NCI-H2227 treated with DMSO at 0.1 percent for 48 hours (cell line): ENCODE measurements at regions not wholly inside any gene's neighbourhood (a gene's known extent, or its start where the extent isn't known, plus 50 kb on each side); places are given as distances from the start of the nearest gene placed in this dataset.
"Not testable (repeated sequence)": the region's sequence is repeated elsewhere in the genome, so short reads cannot be mapped to it uniquely, and the experiment has no call there.

Experiments
- DNase-seq: peaks from one replicate; lab custom pipeline; 2025; lab: John Stamatoyannopoulos, UW

DNA sequence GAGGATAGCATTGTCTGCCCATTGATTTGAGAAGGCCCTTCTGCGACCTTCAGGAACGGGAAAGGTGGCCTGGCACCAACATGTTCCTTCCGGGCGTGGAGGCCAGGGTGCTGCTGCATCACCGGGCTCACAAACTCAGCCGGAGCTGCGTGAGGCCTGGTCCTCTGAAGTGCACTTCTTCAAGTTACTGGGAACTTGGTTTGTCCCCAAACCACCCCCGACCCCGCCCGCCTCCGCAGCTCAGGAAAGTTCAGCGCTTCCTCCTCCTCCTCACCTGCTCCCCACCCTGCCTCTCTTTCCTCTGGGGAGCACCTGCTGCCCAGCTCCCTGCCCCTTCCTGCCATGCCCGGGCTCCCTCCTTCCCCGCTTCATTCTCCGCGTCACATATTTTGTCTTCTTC lies 116.0 kb upstream of the LRPAP1 start:
- no peak for DNase-seq

DNA sequence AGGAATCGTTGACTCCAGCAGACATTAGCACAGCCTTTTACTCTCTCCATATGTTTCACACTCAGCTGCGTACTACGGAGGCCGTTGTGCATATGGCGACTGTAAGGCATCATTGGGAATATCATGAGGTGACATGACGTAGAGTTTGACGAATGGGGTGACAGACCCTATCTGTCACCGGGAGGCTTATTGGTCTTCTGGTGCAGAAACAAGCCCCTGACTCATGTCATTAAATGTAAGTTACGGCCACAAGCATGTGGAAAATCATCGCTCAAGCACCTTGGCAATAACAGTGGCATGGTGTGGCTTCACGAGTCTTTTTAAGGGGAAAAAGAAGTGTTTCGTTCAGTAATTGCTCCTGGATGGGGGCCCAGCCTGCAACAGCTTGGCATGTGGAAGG lies 115.2 kb upstream of the LRPAP1 start:
- DNase-seq: no peak

DNA sequence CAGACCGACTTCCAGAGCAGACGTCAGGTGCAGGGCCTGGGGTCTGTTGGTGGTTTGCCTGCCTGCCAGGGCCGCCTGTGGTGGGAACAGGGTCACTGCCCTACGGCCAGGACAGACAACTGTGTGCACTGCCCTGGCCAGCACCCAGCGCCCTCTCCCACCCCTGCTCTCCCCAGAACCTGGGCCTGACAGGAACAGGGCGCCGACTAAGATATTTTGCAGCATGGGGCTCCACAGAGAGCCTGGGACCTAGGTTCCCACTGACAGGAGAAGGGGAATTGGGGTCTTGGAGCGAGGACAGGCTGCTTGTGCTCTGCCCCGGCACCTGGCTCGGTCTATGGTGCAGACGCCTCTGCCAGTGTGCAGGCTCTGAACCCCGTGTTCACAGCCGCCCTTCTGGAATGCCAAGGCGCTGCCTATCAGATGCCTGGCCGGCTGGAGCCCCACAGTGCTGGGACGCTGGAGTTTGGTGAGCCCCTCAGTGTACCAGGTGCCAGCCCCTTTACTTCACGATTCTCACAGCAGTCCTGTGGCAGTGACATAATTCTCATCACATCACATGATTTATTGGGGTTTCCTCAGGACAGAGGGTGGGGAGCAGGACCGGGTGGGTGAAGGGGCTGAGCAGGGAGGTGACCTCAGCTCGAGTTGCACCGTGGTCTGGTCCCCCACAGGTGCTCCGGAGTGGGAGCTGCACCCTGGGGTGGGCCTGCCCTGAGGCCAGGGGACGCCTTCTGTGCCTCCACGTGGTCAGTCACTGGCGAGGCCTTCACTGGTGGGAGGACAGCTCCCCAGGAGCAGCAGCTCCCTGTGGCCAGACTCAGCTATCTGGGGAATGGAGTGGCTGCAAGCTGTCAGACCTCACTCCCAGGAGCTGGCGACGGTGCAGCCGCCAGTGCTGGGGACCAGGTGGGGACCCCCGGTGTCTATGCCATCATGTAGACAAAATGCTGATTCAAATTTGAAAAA lies 113.8 kb upstream of the LRPAP1 start:
- no peak for DNase-seq

DNA sequence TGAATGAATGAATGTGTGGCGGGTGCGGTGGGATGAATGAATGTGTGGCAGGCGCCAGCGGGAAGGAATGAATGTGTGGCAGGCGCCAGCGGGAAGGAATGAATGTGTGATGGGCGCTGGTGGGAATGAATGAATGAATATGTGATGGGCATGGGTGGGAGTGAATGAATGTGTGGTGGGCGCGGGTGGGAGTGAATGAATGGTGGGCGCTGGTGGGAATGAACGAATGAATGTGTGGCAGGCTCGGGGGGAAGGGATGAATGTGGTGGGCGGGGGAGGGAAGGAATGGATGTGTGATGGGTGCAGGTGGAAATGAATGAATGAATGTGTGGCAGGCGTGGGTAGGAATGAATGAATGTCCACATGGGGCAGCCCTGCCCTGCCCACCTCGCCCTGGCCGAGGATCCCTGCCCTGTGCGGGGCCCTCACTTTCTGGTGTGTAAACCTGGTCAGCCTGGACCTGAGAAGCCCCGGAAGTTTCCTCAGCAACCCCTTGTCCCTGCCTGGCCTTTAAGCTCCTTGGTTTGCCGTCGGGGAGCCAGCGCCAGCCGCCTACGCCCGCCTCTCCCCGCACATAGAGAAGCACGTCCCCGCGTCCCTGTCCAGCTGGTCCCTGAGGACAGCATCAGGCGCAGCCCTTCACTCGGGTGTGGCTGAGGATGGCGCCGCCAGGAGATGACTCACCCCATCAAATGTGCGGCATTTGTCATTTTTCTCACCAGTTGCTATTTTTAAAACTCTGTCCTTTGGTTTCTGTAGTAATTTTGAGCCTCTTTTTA lies 112.8 kb upstream of the LRPAP1 start:
- DNase-seq: no peak

DNA sequence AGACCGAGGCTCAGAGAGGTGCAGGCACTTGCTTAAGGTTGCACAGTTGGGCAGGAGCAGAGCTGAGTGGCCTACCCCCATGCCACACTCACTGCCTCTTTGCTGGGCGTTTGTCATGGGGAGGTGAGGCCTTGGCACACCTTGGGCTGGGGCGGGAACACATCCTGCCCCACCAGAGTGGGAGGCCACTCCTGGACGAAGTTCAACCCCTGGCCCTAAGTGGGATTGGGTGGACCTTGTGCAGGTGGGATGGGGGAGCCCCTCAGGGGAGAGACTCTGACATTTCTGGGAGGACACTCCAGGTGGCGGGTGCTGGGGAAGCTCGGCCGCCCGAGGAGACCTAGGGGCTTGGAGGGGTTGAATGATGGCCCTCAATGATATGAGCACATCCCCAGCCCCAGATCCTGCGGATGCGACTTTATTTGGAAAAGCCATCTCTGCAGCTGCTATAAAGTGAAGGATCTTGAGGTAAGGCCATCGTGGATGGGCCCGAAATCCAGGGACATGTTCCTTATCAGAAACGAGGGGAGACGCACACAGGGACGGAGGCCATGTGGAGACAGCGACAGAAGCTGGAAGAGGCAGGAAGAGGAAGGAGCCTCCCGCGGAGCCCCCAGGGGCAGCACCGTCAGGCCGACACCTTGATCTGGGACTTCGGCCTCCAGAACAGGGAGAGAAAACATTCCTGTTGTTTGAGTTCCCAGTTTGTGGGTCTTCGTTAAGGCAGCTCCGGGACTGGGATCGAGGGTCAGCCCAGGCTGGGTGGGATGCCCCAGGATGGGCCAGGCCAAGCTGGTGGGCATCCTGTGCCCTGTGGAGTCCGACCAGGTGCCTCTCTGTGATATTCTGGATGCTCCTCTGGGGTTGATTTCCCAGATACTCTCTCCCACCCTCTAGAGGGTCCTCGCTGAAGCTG lies 111.6 kb upstream of the LRPAP1 start:
- DNase-seq: no peak

DNA sequence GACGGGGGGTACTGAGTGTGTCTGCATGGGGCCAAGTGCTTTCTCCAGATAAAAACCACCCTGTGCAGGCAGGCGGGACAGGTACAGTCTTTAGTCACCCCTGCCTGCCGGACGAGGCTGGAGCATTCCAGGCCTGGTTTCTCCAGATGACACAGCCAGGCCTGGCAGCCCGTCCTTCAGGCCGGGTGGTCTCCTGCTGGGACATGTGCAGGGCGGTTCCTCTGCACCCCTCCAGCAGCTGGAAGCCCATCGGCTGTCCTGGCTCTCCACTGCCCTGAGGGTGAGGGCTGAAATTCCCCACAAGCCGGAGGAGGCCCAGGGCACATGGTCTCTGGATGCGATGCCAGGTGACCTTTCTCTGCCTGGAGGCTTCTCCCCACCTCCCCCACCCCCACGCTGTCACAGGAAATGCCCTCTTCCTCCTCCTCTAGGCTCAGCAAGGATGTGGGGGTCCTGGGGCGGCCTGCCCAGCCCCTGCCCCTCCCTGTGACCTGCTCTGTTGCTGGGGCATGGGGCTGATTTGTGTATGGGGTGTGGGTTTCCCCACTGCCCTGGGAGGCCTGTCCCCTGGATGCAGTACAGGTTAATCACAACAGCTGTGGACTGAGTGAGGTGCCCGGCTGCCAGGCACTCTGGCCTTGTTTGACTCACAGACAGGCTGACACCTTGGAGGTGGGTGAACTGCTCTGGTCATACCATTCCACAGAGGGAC lies 110.7 kb upstream of the LRPAP1 start:
- DNase-seq: no peak

DNA sequence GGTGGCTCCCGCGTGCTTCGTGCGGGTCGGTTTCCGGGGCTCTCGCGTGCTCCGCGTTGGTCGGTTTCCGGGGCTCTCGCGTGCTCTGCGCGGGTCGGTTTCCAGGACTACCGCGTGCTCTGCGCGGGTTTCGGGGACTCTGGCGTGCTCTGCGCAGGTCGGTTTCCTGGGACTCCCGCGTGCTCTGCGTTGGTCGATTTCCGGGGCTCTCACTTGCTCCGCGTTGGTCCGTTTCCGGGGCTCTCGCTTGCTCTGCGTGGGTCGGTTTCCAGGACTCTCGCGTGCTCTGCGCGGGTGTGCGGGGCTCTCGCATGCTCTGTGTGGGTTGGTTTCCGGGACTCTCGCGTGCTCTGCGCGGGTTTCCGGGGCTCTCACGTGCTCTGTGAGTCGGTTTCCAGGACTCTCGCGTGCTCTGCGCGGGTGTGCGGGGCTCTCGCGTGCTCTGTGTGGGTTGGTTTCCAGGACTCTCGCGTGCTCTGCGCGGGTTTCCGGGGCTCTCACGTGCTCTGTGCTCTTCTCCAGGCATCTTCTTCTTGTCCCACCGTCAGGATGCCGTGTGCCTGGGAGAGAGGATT lies 109.9 kb upstream of the LRPAP1 start:
- no peak for DNase-seq

DNA sequence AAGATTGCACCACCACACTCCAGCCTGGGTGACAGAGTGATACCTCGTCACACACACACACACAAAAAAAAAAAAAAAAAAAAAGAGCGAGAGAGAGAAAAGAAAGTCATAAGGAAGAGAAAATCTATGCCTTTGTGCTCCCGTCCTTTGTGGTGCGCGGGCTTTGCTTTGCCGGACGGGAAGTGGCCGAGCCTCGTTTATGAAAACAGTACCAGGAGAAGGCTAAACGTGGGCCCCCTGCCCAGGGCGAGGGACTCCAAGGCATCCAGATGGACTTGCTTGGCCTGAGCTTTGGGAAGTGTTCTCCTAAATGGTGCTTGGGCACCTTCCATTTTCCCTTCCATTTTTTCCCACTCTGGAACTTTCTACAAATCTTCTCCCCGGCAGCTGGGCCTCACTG lies 109.3 kb upstream of the LRPAP1 start:
- no peak for DNase-seq

DNA sequence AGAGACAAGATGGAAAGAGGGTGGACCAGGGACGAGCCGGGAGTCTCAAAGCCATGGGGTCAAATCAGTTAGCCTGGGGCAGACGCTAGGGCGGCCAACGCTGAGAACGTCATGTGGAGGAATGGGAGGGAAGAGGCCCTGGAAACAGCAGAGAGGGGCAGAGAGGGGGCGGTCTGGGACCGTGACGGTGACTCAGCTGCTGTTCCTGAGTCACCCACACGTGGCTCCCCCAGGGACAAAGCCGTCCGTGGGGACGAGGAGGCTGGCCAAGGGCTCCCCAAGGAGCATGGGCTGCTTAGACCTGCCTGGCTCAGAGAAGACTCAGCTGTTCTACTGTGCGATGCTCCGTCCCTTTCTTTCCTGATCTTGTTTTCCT lies 108.4 kb upstream of the LRPAP1 start:
- no peak for DNase-seq

DNA sequence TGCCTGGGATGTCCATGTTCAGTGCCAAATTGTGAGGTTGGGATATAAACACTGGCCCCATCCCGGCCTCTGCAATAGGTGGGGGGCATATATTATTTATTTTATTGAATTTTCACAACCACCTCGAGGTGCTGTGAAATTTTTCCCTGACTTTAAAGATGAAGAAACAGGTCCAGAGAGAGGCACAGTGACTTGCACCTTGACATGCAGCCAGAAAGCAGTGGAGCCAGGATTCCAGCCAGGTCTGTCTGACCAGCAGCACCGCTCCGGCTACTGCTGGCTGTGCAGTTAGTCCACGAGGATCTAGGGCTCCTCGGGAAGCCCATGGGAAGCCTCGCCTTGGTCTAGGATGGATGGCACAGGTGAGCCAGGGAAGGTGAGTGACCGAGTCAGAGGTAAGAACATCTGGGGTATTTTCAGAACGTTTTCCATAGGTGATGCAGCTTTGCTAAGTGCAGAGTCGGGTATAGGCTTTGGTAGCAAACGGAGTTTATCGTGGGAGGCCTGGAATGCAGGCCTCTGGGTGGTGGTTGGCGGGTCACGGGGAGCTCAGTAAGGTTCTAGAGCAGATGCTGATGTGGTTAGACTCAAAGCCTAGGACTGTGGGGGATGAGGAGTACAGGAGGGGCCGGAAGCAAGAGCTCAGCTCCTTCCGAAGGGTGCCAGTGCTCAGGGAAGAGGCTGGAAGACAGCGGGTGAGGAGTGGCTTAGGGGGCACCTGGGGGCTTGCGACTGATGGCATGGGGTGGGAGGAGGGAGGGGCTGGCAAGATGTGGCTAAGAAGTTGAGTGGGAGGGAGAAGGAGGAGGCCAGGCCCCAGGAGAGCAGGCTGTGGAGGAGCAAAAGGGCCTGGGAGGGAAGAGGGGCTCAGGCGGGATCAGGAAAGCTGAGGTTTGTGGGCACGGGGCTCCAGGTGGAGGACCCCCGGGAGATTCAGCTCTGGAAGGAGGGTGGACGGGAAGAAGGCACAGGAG lies 107.7 kb upstream of the LRPAP1 start:
- no peak for DNase-seq

DNA sequence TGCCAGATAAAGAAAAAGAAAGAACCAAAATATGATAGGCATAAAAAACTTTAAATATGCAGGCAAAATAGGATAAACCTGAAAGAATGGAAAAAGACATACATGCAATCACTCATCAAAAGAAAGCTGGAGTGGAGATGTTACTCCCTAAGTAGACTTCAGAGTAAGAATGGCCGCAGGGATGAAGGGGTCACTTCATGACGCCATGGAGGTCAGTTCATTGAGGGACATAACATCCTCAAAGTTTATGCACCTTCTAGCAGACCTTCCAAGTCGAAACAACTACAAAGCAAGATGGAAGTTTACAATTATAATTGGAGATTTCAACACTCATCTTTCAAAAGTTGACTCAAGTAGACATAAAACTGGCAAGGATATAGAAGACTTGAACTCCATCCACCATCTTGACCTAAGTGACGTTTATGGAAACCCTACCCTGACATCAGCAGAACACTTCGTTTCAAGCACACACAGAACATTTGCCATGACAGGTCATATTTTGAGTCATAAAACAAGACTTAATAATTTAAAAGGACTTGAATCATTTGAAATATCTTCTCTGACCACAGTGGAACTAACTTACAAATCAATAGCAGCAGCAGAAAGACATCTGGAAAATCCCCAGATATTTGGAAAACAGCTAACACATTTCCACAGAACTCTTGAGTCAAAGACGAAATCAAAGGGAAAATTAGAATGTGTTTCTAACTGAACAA lies 106.0 kb upstream of the LRPAP1 start:
- no peak for DNase-seq

DNA sequence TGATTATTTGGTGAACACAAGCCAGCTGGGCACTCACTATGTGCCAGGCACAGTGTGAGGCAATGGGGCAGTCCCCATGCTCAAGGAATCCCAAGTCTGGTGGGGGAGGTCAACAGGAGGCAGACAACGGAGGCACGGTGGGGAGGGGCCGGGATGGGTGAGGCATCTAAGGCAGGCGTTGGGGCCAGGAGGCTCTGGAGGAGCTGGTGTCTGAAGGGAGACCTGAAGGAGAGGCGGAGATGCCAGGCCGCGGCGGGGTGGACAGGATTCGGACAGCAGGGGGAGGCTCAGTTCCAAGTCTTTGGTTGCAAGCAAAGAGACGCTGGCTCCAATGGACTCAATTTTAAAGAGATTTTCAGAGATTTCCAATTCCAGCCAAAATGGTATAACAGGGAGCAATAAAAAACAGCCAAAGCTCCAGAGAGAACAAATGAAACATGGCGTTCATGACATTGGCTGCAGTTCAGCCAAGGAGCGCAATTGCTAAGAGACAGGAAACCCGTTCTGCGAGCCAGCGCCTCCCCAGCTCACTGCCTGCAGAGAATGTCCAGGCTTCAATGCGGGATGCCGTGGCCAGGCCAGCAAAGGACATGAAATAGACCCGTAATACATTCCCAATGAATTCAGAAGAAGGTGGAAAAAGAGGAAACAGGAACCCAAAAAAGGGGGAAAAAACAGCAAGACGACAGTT lies 105.2 kb upstream of the LRPAP1 start:
- no peak for DNase-seq

DNA sequence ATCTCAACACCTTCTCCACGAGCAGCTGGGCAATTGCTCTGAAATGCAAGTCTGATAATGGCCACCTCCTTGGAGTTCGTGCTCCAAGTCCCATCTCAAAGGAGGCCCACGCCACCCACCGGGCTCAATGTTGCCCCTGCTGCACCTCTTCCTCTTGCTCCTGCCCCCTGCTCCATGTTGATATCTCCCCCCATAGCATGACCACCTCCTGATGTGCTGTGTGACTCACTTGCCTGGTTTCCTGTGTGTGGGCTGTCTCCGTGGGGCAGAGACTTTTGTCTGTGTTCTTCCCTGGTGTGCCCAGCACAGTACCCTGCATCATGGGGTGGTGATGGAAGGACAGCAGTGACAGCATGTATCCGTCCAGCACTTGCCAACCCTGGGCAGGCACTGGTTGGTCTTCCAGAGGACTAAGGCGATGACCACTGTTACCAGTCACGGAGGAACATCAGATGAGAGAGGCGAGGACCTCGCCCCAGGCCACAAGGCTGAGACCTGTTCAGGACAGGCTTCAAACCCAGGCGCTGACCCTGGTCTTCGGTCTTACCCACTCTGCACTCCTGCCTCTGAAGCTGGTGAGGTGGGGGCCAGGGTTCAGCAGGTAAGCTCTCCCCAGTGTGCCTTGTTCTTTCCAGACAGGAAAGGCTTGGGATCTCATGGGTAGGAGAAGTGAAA lies 104.6 kb upstream of the LRPAP1 start:
- no peak for DNase-seq

DNA sequence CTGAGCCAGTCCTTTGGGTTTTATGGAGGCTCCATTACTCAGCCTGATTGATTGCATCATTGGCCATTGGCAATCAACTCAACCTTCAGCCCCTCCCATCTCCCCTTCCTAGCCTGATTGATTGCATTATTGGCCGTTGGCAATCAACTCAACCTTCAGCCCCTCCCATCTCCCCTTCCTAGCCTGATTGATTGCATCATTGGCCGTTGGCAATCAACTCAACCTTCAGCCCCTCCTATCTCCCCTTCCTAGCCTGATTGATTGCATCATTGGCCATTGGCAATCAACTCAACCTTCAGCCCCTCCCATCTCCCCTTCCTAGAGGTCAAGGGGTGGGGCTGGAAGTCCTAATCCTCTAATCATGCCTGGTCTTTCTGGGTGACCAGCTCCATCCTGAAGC lies 103.8 kb upstream of the LRPAP1 start:
- DNase-seq: not testable (repeated sequence)

DNA sequence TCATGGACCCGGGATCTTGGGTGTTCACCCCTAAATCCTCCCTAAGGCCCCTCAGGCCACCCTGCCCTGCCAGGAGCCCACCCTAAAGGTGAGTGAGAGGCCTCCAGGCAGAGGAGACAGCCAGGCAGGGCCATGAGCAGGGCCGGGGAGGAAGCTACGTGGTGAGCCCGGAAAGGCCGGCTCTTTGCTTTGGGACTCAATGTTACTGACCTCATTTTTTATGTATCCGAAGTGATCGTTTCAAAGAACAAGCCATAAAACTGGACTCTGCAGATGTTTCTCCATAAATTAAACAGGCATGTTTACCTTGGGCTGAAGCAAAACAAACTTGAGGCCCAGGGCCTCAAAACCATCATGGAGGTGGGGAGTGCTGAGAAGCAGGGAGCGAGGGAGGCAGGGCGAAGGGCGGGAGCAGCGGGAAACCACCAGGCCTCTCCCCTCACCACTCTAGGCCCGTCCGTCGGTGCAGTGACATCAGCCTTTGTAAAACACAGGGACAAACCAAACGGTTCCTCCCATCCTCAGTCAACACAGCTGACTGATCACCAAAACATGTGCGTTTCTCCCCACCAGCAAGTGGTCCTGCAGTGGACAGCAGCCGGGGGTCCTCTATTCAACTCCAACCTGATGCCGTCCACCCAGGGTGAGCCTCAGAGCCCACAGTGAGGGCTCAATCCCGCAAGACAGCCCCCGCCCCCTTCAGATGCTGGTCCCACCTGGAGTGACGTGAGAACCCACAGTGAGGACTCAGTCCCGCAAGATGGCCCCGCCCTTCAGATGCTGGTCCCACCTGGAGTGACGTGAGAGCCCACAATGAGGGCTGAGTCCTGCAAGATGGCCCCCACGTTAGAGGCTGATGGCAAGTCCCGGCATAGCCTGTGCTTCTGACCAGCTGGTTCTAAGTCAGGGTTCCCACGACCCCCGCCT lies 102.9 kb upstream of the LRPAP1 start:
- DNase-seq: no peak

DNA sequence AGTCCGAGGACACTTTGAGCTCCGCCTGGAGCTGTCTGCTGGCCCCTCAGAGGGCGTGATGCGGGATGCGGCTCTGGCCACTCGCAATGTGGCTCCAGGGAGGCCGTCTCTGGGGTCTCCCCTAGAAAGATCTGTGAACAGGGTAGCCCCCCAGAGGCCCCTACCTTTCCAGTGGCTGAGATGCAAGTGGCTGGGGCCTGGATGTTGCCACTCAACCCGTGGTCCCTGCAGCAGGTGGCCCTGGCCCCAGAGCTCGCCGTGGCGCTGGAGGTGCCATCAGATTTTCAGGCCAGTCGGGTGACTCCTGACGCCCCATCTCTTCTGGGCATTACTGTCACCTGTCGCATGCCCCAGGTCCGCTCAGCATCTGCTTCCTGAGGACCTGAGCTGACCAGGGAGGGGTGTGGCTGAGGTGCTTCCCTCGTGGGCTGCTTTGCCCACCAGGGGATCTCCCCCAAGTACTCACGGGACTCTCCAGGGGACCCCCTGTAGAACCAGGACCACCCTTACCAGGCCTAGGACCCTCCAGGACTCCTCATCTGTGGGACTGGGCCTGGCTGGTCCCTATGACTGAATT lies 102.1 kb upstream of the LRPAP1 start:
- no peak for DNase-seq

DNA sequence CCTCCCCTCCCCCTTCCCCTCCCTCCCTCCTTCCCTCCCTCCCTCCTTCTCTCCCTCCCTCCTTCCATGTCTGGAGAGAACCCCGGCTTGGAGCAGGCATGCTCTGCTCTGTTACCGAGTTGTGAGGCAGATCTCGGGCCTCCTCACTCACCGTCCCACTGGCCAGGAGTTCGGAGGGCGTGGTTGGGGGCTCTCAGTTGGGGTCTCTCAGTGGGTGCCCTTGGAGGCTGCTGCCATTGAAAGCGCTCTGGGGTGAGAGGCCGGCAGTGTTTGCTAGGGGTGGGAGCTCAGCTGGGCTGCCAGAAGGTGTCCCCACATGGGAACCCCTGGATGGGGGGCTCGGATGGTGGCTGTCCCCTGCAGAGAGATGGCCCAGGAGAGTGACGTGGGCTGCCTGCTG lies 101.1 kb upstream of the LRPAP1 start:
- DNase-seq: not testable (repeated sequence)
